ENCODE measurements at regions not wholly inside any gene's neighbourhood (a gene's known extent, or its start where the extent isn't known, plus 50 kb on each side); places are given as distances from the start of the nearest gene placed in this dataset.

DNA sequence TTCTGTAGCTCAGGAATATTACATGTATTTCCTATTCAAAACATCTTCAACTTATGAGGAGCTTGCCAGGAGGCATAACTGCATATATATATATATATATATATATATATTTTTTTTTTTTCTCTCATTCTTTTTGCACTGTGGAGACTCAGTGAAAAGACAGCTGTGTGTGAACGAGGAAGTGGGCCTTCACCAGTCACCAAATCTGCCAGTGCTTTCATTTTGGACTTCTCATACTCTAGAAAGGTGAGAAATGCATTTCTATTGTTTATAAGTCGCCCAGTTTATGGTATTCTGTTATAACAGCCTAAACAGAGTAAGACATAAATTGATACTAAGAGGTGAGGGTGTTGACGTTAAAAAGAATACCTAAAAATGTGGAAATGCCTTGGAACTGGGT, 710.6 kb downstream of the TRAM1L1 start:
- TF ChIP-seq POLR2A (IDR thresholded peaks at IDR 0.05; ENCODE audit: low read depth, low read length) (no peak), POLR2AphosphoS5 (IDR thresholded peaks at IDR 0.05; ENCODE audit: low read depth, low read length) (no peak), TAF1 (IDR thresholded peaks at IDR 0.05; ENCODE audit: borderline replicate concordance, low read depth, low read length) (no peak)
